Gastroesophageal sphincter (tissue), 3 donors: ENCODE measurements at regions not wholly inside any gene's neighbourhood (a gene's known extent, or its start where the extent isn't known, plus 50 kb on each side); places are given as distances from the start of the nearest gene placed in this dataset.

ENCODE experiments used
- CTCF ChIP-seq, 4 experiments: fragments of 200-600 bp in 2 of 4; fragments of 450-650 bp in 2 of 4; sonication (generic) in 1 of 4; IDR thresholded peaks; one replicate each; pipeline ENCODE4 v1.5.1; 2017 to 2019; ENCODE audit warnings: antibody characterized with exemption in 4 of 4, mild to moderate bottlenecking in 2 of 4, moderate library complexity in 2 of 4
- POLR2A ChIP-seq, 2 donors: fragments of 450-650 bp; IDR thresholded peaks; one replicate each; pipeline ENCODE4 v1.6.1; 2017; ENCODE audit warnings: antibody characterized with exemption in 2 of 2, mild to moderate bottlenecking in 2 of 2, moderate library complexity in 1 of 2
- POLR2AphosphoS5 ChIP-seq: sonication (generic); formaldehyde crosslinking; IDR thresholded peaks from one replicate; pipeline ENCODE4 v1.6.1; 2017; ENCODE audit warnings: antibody characterized with exemption

GRCh38 chr11:28524098-28524497 is 415.9 kb downstream of the METTL15 start:
- TF ChIP-seq POLR2A (IDR thresholded peaks at IDR 0.05) (no peak), CTCF (IDR thresholded peaks at IDR 0.05) (no peak), POLR2AphosphoS5 (no peak)
